AG10803 (cell line): ENCODE measurements at regions not wholly inside any gene's neighbourhood (a gene's known extent, or its start where the extent isn't known, plus 50 kb on each side); places are given as distances from the start of the nearest gene placed in this dataset.

Experiments used
- DNase-seq: peaks from one replicate; pipeline ENCODE4 v3.0.0; 2010; ENCODE audit warnings: low read depth
- H3K4me3 ChIP-seq: 2 replicates; pipeline ENCODE4 v1.5.1; 2011; ENCODE audit warnings: mild to moderate bottlenecking, low read length, control low read depth
- TF ChIP-seq, protein P1 (sequence below): conservative IDR thresholded peaks from 2 replicates; pipeline ENCODE4 v1.5.1; 2011; ENCODE audit warnings: mild to moderate bottlenecking, low read length, control low read depth, inconsistent platforms

DNA sequence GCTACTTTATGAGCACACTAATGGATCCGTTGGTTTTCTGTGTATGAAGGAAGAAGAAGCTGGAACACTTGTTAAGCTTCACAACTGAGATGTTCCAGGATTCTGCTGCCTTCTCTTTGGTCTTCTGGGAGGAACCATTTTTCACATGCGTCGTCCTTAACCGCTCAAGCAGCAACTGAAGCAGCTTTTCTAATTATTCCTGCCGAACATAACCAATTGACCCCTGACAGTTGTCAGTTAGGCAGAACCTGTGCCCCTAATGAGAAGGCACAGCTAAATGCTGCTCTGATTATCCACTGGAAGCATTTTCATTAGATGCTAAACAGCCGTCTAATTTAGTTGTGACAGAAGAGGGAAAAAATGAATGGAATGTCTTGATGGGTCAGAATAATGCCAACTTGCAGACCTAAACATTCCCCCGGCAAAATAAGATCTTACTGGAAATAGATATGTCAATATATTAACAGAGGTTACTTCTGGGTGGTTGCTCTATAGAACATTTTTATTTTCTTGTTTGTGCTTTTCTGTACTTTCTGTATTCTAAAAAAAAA lies 85.0 kb upstream of the SMLR1 start:
- H3K4me3 ChIP-seq = no peak overlapping the region
- peak; percentile 17 for DNase-seq
- TF ChIP-seq, protein P1, sequence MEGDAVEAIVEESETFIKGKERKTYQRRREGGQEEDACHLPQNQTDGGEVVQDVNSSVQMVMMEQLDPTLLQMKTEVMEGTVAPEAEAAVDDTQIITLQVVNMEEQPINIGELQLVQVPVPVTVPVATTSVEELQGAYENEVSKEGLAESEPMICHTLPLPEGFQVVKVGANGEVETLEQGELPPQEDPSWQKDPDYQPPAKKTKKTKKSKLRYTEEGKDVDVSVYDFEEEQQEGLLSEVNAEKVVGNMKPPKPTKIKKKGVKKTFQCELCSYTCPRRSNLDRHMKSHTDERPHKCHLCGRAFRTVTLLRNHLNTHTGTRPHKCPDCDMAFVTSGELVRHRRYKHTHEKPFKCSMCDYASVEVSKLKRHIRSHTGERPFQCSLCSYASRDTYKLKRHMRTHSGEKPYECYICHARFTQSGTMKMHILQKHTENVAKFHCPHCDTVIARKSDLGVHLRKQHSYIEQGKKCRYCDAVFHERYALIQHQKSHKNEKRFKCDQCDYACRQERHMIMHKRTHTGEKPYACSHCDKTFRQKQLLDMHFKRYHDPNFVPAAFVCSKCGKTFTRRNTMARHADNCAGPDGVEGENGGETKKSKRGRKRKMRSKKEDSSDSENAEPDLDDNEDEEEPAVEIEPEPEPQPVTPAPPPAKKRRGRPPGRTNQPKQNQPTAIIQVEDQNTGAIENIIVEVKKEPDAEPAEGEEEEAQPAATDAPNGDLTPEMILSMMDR = no peak

DNA sequence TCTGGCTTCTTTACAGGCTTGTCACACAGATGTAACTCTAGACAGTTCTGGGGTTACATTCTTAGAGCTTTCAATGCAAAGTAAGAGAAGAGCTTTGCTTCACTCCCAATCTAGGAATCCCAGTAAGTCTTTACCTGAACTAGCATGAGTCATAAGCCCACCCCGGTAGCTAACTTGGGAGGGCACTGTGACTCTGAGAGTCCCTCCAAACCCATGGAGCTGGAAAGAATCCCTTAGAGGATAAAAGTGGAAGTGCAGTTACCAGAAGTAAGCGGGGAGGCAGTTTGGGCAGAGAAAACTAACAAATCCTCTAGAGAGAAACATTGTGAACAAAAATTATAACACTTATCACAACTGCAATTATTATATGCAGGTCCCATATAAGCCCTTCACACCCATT lies 84.0 kb upstream of the SMLR1 start:
- no peak for DNase-seq
- H3K4me3 ChIP-seq = no peak overlapping the region
- TF ChIP-seq, protein P1 = peak; percentile 6; the same call in 1 of the 2 replicates

DNA sequence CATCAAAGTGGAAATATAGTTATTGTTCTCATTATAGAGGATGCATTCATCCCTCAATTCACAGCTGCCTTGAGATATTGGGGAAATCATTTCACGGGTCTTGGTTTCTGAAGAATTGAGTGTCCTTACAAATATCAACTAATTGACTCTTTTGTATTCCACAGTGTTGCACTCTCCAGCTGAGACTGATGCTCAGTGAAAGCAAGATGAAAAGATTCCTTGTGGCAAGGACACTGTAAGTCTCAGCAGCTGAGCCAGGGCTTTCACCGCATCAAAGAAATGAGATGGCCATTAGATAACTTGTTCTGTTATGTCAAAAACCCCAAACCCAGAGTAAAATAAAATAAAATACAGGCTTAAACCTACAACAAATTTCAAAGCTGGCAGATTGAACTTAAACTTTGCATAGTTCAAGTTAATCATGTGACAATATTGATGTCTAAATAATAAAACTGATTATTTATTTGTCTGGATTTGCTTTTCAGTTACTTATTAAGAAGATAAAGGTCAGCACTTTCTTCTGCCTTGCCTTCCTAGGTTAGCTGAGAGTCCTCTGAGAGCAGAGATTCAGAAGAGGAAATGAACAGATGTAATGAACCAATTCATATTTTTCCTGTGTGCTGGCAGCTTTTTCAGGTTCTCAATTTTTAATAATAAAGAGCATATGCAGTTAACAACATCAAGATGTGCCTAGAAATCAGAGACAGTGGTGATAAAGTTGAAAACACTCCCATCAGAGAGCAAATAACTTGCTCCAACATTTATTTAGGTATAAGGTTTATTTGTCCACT lies 82.4 kb upstream of the SMLR1 start:
- DNase-seq = peak; percentile 21
- TF ChIP-seq, protein P1 = no peak
- no peak overlapping the region for H3K4me3 ChIP-seq

DNA sequence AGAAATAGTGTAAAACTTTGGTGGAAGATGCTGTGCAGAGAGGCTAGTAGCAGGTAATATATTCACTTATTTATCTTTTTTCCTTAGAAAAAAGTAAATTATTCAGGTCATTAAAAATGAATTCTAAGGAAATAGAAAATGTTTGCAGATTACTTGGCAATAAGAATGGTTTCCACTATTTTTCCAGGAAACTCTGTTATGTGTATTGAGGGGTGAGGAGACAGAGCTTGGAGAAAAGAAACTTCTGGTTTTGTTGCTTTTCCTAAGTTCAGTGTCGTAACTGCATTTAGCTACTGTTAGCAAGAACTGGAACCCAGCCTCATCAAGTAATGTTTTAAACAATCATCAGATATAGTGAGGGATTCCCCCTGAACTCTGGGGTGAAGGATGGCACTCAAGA lies 79.2 kb upstream of the SMLR1 start:
- TF ChIP-seq, protein P1 = no peak
- no peak for DNase-seq
- H3K4me3 ChIP-seq = no peak overlapping the region

DNA sequence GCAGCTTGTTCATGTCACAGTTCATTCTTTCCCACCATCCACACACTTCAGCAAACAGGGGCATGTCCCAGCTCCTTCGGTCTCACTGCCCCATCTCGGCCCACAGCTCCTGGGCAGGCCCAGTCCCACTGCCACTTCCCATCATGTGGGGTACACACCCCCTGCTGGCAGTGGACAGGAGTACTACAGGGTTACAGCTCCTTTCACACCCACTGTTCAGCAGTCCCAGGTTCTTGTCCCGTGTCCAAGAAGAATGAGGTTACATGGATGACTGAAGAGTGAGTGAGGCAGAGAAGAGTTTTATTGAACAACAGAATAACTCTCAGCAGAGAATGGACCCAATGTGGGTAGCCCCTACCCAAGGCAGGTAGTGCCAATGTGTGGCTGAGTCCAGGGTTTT lies 77.8 kb upstream of the SMLR1 start:
- TF ChIP-seq, protein P1 = peak; percentile 6; the same call in 1 of the 2 replicates
- no peak overlapping the region for H3K4me3 ChIP-seq
- DNase-seq = no peak

DNA sequence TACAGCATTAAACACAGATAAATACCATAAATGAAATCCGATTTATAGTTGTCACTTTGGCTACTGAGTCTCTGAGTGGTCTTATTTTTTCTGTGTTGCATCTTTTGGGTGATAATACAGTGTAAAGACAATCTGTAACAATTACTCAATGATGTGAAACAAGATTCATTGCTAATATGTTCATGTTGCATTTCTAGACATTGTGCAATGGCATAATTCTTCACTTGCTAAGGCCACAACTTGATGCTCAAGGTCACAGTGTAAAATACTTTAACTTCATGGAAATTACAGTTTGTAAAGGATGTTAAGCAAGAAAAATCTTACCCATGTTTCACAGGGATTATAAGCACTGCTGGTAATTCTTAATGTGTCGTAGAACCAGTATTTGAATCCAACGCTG lies 74.9 kb upstream of the SMLR1 start:
- TF ChIP-seq, protein P1 = no peak
- no peak overlapping the region for H3K4me3 ChIP-seq
- DNase-seq = peak; percentile 81

DNA sequence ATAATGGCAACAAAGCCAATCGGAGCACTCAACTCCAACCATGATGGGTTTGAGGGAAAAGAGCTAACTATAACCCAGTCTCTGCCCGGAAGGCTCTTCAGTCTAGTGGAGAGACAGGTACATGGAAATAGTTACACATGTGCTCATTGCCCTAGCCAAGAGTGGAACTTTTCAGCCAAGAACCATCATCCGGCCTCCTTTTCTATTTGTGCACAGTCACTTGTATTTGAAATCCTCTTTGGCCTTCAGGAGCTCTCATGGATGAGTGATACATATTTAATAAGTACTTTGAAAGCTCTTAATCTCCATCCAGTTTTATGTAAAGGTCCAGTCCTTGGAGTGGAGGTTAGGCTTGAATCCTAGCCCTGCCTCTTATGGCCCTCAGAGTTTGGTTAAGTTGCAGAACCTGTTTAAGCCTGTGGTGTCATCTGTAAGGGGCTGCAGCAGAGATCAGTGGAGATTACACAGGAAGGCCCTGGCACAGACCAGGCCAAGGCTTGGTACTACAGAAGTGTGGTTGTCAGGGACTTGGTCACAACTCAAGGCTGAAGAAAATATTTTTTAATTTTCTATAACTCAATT lies 72.3 kb upstream of the SMLR1 start:
- no peak overlapping the region for H3K4me3 ChIP-seq
- TF ChIP-seq, protein P1 = no peak
- DNase-seq = no peak
